H1 (cell line): ENCODE measurements at regions not wholly inside any gene's neighbourhood (a gene's known extent, or its start where the extent isn't known, plus 50 kb on each side); places are given as distances from the start of the nearest gene placed in this dataset.

Source experiments
- EGR1 ChIP-seq: IDR thresholded peaks from 2 replicates; pipeline ENCODE4 v1.6.1; 2011; ENCODE audit warnings: low read depth, low read length, borderline replicate concordance
- FOSL1 ChIP-seq: IDR thresholded peaks from 2 replicates; pipeline ENCODE4 v1.6.1; 2011; ENCODE audit warnings: mild to moderate bottlenecking, low read depth, low read length, moderate library complexity; ENCODE audit not compliant: insufficient read depth
- GTF2F1 ChIP-seq: IDR thresholded peaks from 2 replicates; pipeline ENCODE4 v1.6.1; 2012; ENCODE audit warnings: low read depth, low read length, improper control_type of control experiment, borderline replicate concordance
- POLR2A ChIP-seq, 2 experiments: IDR thresholded peaks; 1 replicate in 1 of 2; 2 replicates in 1 of 2; pipeline ENCODE4 v1.6.1; 2011; ENCODE audit warnings: low read depth in 2 of 2, low read length in 2 of 2, mild to moderate bottlenecking in 2 of 2; ENCODE audit errors: control extremely low read depth in 1 of 2
- RXRA ChIP-seq: IDR thresholded peaks from 2 replicates; pipeline ENCODE4 v1.6.1; 2011; ENCODE audit warnings: low read depth, mild to moderate bottlenecking, low read length, moderate library complexity; ENCODE audit not compliant: insufficient read depth
- SP4 ChIP-seq: IDR thresholded peaks from 2 replicates; pipeline ENCODE4 v1.6.1; 2012; ENCODE audit warnings: low read length, inconsistent platforms
- TBP ChIP-seq: IDR thresholded peaks from 2 replicates; pipeline ENCODE4 v1.6.1; 2011; ENCODE audit warnings: low read depth, low read length, improper control_type of control experiment
- TF ChIP-seq, protein P1 (sequence below): fragments of 300-600 bp; sonication (generic); IDR thresholded peaks from 2 replicates; pipeline ENCODE4 v1.7.1; 2012; ENCODE audit warnings: low read length, moderate library complexity, mild to moderate bottlenecking, inconsistent platforms; ENCODE audit not compliant: insufficient replicate concordance
- TF ChIP-seq, protein P2 (sequence below): IDR thresholded peaks from 2 replicates; pipeline ENCODE4 v1.6.1; 2012; ENCODE audit warnings: low read length, inconsistent platforms
- TF ChIP-seq, protein P3 (sequence below): IDR thresholded peaks from 2 replicates; pipeline ENCODE4 v1.6.1; 2011; ENCODE audit warnings: low read length, improper control_type of control experiment

DNA sequence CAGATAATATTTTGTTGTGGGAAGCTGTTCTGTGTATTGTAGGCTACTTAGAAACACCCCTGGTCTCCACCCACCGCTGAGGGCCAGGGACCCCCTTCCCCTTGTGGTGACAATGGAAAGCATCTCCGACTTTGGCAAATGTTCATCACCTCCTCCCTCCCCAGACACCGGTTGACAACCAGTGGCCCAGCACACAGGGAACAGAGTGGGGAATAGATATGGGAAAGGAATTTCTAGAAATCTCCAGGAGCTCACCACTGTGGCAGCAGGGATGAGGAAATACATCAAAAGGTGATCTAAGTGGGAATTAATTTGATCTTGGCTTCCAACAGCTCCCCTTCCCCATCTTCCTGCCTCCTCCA lies 257.3 kb upstream of the FOXQ1 start (continued):
- TF ChIP-seq, protein P1, sequence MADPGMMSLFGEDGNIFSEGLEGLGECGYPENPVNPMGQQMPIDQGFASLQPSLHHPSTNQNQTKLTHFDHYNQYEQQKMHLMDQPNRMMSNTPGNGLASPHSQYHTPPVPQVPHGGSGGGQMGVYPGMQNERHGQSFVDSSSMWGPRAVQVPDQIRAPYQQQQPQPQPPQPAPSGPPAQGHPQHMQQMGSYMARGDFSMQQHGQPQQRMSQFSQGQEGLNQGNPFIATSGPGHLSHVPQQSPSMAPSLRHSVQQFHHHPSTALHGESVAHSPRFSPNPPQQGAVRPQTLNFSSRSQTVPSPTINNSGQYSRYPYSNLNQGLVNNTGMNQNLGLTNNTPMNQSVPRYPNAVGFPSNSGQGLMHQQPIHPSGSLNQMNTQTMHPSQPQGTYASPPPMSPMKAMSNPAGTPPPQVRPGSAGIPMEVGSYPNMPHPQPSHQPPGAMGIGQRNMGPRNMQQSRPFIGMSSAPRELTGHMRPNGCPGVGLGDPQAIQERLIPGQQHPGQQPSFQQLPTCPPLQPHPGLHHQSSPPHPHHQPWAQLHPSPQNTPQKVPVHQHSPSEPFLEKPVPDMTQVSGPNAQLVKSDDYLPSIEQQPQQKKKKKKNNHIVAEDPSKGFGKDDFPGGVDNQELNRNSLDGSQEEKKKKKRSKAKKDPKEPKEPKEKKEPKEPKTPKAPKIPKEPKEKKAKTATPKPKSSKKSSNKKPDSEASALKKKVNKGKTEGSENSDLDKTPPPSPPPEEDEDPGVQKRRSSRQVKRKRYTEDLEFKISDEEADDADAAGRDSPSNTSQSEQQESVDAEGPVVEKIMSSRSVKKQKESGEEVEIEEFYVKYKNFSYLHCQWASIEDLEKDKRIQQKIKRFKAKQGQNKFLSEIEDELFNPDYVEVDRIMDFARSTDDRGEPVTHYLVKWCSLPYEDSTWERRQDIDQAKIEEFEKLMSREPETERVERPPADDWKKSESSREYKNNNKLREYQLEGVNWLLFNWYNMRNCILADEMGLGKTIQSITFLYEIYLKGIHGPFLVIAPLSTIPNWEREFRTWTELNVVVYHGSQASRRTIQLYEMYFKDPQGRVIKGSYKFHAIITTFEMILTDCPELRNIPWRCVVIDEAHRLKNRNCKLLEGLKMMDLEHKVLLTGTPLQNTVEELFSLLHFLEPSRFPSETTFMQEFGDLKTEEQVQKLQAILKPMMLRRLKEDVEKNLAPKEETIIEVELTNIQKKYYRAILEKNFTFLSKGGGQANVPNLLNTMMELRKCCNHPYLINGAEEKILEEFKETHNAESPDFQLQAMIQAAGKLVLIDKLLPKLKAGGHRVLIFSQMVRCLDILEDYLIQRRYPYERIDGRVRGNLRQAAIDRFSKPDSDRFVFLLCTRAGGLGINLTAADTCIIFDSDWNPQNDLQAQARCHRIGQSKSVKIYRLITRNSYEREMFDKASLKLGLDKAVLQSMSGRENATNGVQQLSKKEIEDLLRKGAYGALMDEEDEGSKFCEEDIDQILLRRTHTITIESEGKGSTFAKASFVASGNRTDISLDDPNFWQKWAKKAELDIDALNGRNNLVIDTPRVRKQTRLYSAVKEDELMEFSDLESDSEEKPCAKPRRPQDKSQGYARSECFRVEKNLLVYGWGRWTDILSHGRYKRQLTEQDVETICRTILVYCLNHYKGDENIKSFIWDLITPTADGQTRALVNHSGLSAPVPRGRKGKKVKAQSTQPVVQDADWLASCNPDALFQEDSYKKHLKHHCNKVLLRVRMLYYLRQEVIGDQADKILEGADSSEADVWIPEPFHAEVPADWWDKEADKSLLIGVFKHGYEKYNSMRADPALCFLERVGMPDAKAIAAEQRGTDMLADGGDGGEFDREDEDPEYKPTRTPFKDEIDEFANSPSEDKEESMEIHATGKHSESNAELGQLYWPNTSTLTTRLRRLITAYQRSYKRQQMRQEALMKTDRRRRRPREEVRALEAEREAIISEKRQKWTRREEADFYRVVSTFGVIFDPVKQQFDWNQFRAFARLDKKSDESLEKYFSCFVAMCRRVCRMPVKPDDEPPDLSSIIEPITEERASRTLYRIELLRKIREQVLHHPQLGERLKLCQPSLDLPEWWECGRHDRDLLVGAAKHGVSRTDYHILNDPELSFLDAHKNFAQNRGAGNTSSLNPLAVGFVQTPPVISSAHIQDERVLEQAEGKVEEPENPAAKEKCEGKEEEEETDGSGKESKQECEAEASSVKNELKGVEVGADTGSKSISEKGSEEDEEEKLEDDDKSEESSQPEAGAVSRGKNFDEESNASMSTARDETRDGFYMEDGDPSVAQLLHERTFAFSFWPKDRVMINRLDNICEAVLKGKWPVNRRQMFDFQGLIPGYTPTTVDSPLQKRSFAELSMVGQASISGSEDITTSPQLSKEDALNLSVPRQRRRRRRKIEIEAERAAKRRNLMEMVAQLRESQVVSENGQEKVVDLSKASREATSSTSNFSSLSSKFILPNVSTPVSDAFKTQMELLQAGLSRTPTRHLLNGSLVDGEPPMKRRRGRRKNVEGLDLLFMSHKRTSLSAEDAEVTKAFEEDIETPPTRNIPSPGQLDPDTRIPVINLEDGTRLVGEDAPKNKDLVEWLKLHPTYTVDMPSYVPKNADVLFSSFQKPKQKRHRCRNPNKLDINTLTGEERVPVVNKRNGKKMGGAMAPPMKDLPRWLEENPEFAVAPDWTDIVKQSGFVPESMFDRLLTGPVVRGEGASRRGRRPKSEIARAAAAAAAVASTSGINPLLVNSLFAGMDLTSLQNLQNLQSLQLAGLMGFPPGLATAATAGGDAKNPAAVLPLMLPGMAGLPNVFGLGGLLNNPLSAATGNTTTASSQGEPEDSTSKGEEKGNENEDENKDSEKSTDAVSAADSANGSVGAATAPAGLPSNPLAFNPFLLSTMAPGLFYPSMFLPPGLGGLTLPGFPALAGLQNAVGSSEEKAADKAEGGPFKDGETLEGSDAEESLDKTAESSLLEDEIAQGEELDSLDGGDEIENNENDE, result no peak
- TF ChIP-seq EGR1 (no peak), GTF2F1 (no peak), POLR2A (IDR thresholded peaks at IDR 0.05; ENCODE audit: control extremely low read depth in 1 of 2, low read depth in 2 of 2, low read length in 2 of 2) (no peak), TBP (no peak), FOSL1 (no peak), SP4 (no peak), RXRA (no peak)
- TF ChIP-seq, protein P2, sequence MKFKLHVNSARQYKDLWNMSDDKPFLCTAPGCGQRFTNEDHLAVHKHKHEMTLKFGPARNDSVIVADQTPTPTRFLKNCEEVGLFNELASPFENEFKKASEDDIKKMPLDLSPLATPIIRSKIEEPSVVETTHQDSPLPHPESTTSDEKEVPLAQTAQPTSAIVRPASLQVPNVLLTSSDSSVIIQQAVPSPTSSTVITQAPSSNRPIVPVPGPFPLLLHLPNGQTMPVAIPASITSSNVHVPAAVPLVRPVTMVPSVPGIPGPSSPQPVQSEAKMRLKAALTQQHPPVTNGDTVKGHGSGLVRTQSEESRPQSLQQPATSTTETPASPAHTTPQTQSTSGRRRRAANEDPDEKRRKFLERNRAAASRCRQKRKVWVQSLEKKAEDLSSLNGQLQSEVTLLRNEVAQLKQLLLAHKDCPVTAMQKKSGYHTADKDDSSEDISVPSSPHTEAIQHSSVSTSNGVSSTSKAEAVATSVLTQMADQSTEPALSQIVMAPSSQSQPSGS, result no peak
- TF ChIP-seq, protein P3, sequence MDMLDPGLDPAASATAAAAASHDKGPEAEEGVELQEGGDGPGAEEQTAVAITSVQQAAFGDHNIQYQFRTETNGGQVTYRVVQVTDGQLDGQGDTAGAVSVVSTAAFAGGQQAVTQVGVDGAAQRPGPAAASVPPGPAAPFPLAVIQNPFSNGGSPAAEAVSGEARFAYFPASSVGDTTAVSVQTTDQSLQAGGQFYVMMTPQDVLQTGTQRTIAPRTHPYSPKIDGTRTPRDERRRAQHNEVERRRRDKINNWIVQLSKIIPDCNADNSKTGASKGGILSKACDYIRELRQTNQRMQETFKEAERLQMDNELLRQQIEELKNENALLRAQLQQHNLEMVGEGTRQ, result no peak
